Endodermal cell (in vitro differentiated cells): ENCODE measurements at regions not wholly inside any gene's neighbourhood (a gene's known extent, or its start where the extent isn't known, plus 50 kb on each side); places are given as distances from the start of the nearest gene placed in this dataset.

Experiments
- DNase-seq: peaks from one replicate; pipeline ENCODE4 v3.0.0-alpha.2; 2017
- H3K27ac ChIP-seq: 2 replicates; pipeline ENCODE4 v1.5.1; 2013; ENCODE audit warnings: mild to moderate bottlenecking, low read depth, low read length, moderate library complexity
- H3K27me3 ChIP-seq: 2 replicates; pipeline ENCODE4 v1.6.1; 2013; ENCODE audit warnings: mild to moderate bottlenecking, low read length, moderate library complexity; ENCODE audit not compliant: insufficient read depth, control insufficient read depth, poor library complexity, severe bottlenecking
- H3K36me3 ChIP-seq: 2 replicates; pipeline ENCODE4 v1.7.0; 2013; ENCODE audit warnings: mild to moderate bottlenecking, low read length, moderate library complexity; ENCODE audit not compliant: control insufficient read depth, insufficient read depth
- H3K4me1 ChIP-seq: one replicate; pipeline ENCODE4 v1.7.0; 2013; ENCODE audit warnings: low read length; ENCODE audit not compliant: control insufficient read depth, insufficient read depth
- H3K4me3 ChIP-seq: 2 replicates; pipeline ENCODE4 v1.5.1; 2013; ENCODE audit warnings: mild to moderate bottlenecking, low read length, moderate library complexity
- H3K9ac ChIP-seq: 2 replicates; pipeline ENCODE4 v1.6.1; 2013; ENCODE audit warnings: mild to moderate bottlenecking, low read length, moderate library complexity; ENCODE audit not compliant: poor library complexity, severe bottlenecking; ENCODE audit errors: extremely low read depth
- H3K9me3 ChIP-seq: 2 replicates; pipeline ENCODE4 v1.6.1; 2013; ENCODE audit warnings: mild to moderate bottlenecking, low read length, moderate library complexity; ENCODE audit not compliant: control insufficient read depth
- H3K27ac Mint-ChIP-seq: 2 replicates; pipeline ENCODE4 v1.8.0; 2020; ENCODE audit warnings: mixed read lengths
- H3K27me3 Mint-ChIP-seq: 2 replicates; pipeline ENCODE4 v1.8.0; 2021; ENCODE audit warnings: mild to moderate bottlenecking, mixed read lengths; ENCODE audit not compliant: insufficient read depth
- H3K36me3 Mint-ChIP-seq: 2 replicates; pipeline ENCODE4 v1.8.0; 2020; ENCODE audit warnings: low read depth, mixed read lengths
- H3K4me1 Mint-ChIP-seq: 2 replicates; pipeline ENCODE4 v1.8.0; 2020; ENCODE audit warnings: mixed read lengths
- H3K4me3 Mint-ChIP-seq: 2 replicates; pipeline ENCODE4 v1.8.0; 2020; ENCODE audit warnings: mild to moderate bottlenecking, moderate library complexity, mixed read lengths
- H3K9me3 Mint-ChIP-seq: 2 replicates; pipeline ENCODE4 v1.8.0; 2020; ENCODE audit warnings: mild to moderate bottlenecking, mixed read lengths
- WGBS, 2 experiments: methylation state at CpG; one replicate each; pipeline versions ENCODE4 v1.1.5 to v1.1.7; 2013; ENCODE audit warnings: missing lambda C conversion rate in 2 of 2, mixed read lengths in 1 of 2; ENCODE audit not compliant: insufficient coverage in 1 of 2, insufficient read length in 1 of 2; 5-methylcytosine and 5-hydroxymethylcytosine counted together
- TF ChIP-seq, protein P1 (sequence below): fragments of 200-600 bp; sonication (generic); conservative IDR thresholded peaks from 2 replicates; pipeline ENCODE4 v1.5.0; 2021; ENCODE audit warnings: antibody characterized with exemption, mild to moderate bottlenecking

DNA sequence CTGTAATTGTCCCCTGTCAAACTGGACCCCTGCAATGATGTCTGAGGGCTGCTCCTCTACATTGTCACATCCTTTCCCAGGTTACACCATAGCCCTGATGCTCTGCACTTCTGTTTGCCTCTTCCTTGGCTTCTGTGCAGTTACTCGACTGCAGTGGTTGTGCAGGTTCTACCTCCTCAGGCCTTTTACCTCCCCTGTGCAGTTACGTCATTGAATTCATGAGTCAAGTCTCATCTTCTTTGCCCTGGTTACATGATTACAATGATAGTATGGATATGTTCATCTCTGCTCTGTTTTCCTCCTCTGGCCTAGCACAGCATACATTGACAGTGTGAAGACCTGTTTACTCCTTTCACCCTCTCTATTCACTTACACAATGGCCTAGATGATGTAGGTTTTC is 83.2 kb downstream of the FAM47B start:
- Histone ChIP-seq H3K4me1 (no peaks in the 10 kb centered on the region), H3K4me3 (no peak overlapping the region), H3K27me3 (no peaks in the 10 kb centered on the region), H3K36me3 (no peaks in the 10 kb centered on the region), H3K9ac (no peak overlapping the region), H3K9me3 (no peaks in the 10 kb centered on the region), H3K27ac (no peak overlapping the region)
- no peak overlapping the region for H3K27ac Mint-ChIP-seq
- 89% methylated on average over 2 of the region's 2 CpGs; no CpG with 5 or more reads in 1 of the 2 experiments for WGBS, 2 experiments
- no peak overlapping the region for H3K4me3 Mint-ChIP-seq
- no peak for DNase-seq
- no peaks in the 10 kb centered on the region for H3K36me3 Mint-ChIP-seq
- TF ChIP-seq, protein P1, sequence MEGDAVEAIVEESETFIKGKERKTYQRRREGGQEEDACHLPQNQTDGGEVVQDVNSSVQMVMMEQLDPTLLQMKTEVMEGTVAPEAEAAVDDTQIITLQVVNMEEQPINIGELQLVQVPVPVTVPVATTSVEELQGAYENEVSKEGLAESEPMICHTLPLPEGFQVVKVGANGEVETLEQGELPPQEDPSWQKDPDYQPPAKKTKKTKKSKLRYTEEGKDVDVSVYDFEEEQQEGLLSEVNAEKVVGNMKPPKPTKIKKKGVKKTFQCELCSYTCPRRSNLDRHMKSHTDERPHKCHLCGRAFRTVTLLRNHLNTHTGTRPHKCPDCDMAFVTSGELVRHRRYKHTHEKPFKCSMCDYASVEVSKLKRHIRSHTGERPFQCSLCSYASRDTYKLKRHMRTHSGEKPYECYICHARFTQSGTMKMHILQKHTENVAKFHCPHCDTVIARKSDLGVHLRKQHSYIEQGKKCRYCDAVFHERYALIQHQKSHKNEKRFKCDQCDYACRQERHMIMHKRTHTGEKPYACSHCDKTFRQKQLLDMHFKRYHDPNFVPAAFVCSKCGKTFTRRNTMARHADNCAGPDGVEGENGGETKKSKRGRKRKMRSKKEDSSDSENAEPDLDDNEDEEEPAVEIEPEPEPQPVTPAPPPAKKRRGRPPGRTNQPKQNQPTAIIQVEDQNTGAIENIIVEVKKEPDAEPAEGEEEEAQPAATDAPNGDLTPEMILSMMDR: no peak
- peaks cover 19% of the 10 kb centered on the region for H3K4me1 Mint-ChIP-seq
- no peaks in the 10 kb centered on the region for H3K27me3 Mint-ChIP-seq
- peaks cover 33% of the 10 kb centered on the region for H3K9me3 Mint-ChIP-seq

DNA sequence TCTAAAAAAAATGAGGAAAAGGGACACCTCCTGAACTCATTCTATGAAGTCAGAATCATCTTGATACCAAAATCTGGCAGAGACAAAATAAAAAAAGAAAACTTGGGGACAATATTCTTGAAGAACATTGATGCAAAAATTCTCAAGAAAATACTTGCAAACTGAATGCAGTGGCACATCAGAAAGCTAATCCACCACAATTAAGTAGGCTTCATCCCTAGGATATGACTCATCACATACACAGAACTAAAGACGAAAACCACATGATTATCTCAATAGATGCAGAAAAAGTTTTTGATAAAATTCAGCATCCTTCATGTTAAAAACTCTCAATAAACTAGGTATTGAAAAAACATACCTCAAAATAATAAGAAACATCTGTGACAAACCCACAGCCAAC is 98.3 kb downstream of the FAM47B start:
- H3K4me3 Mint-ChIP-seq: no peak overlapping the region
- Histone ChIP-seq H3K9me3 (no peaks in the 10 kb centered on the region), H3K27ac (no peak overlapping the region), H3K4me1 (no peaks in the 10 kb centered on the region), H3K36me3 (no peaks in the 10 kb centered on the region), H3K4me3 (no peak overlapping the region), H3K27me3 (no peaks in the 10 kb centered on the region), H3K9ac (no peak overlapping the region)
- no peak for DNase-seq
- no peaks in the 10 kb centered on the region for H3K4me1 Mint-ChIP-seq
- TF ChIP-seq, protein P1: no peak
- no peaks in the 10 kb centered on the region for H3K36me3 Mint-ChIP-seq
- H3K27ac Mint-ChIP-seq: no peak overlapping the region
- H3K9me3 Mint-ChIP-seq: peaks cover 71% of the 10 kb centered on the region
- 80% methylated on average over 1 of the region's 1 CpG; no CpG with 5 or more reads in 1 of the 2 experiments for whole genome bisulfite sequencing, 2 experiments
- no peaks in the 10 kb centered on the region for H3K27me3 Mint-ChIP-seq

DNA sequence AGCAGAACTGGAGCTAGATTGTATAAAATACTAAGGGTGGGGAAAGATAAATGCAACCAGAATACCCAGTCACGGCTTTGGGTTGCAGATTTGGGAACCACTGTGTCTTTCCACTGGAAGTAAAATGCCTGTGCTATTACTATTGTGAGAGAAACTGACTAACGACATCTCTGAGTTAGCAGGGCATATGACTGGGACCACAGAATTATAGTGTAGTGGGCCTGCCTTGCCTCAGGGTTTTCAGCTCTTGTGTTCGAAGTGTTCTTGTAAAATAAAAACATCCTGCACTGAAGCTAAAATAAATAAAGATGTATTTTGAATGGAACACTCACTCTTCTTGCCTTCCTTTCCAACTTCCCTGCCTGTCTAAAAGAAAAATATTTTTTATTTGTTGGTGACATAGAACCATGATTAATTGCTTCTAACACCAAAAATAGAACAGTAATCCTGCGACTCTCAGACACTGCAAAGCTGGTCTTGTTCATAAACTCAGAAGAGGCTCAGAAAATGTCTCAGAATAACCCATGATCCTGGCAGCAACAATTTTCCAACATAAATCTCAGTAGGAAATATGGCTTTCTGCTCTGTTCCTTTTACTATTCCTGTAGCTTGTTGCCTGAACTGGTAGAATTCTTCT is 104.2 kb downstream of the FAM47B start:
- Histone ChIP-seq H3K9ac (no peak overlapping the region), H3K4me3 (no peak overlapping the region), H3K27me3 (no peaks in the 10 kb centered on the region), H3K9me3 (no peaks in the 10 kb centered on the region), H3K27ac (no peak overlapping the region), H3K36me3 (no peaks in the 10 kb centered on the region), H3K4me1 (no peaks in the 10 kb centered on the region)
- Mint-ChIP-seq H3K4me1 (no peaks in the 10 kb centered on the region), H3K36me3 (no peaks in the 10 kb centered on the region), H3K27ac (no peak overlapping the region), H3K9me3 (peaks cover 31% of the 10 kb centered on the region), H3K4me3 (no peak overlapping the region), H3K27me3 (no peaks in the 10 kb centered on the region)
- TF ChIP-seq, protein P1: no peak
- DNase-seq: no peak
- whole genome bisulfite sequencing, 2 experiments: 0 to 57% methylated on average over 1 to 3 of the region's 4 CpGs
